CD14-positive monocyte (primary cell): ENCODE measurements at regions not wholly inside any gene's neighbourhood (a gene's known extent, or its start where the extent isn't known, plus 50 kb on each side); places are given as distances from the start of the nearest gene placed in this dataset.

Experiments
- DNase-seq, 3 donors: peaks; one replicate each; pipeline ENCODE4 v3.0.0-alpha.2; 2011 to 2022
- H2AFZ ChIP-seq: 2 replicates; pipeline ENCODE4 v1.6.0; 2012; ENCODE audit warnings: mild to moderate bottlenecking, low read depth, low read length, inconsistent platforms; ENCODE audit not compliant: insufficient read depth, poor library complexity, severe bottlenecking
- H3K27ac ChIP-seq, 2 donors: 1 replicate in 1 of 2; 2 replicates in 1 of 2; pipeline ENCODE4 v1.5.1; 2012 to 2013; ENCODE audit warnings: low read length in 2 of 2, control low read depth in 1 of 2, inconsistent platforms in 1 of 2, low read depth in 1 of 2, mild to moderate bottlenecking in 1 of 2
- H3K27me3 ChIP-seq, 2 donors: one replicate each; pipeline versions ENCODE4 v1.6.0 to v1.6.1; 2011 to 2013; ENCODE audit warnings: low read length in 2 of 2; ENCODE audit not compliant: control insufficient read depth in 2 of 2, insufficient read depth in 2 of 2
- H3K36me3 ChIP-seq, 2 donors: replicated peaks in 1 of 2; 1 replicate in 1 of 2; 2 replicates in 1 of 2; pipeline versions ENCODE4 v1.5.1 to v1.6.1; 2012 to 2013; ENCODE audit warnings: low read length in 2 of 2, control low read depth in 1 of 2, inconsistent platforms in 1 of 2, mild to moderate bottlenecking in 1 of 2; ENCODE audit not compliant: insufficient read depth in 2 of 2, control insufficient read depth in 1 of 2
- H3K4me1 ChIP-seq, 2 donors: 1 replicate in 1 of 2; 2 replicates in 1 of 2; pipeline versions ENCODE4 v1.5.1 to v1.6.1; 2012 to 2013; ENCODE audit warnings: low read length in 2 of 2, control low read depth in 1 of 2, inconsistent platforms in 1 of 2, mild to moderate bottlenecking in 1 of 2, moderate library complexity in 1 of 2; ENCODE audit not compliant: insufficient read depth in 2 of 2, control insufficient read depth in 1 of 2
- H3K4me2 ChIP-seq: replicated peaks from 2 replicates; pipeline ENCODE3; 2012; ENCODE audit warnings: low read length, moderate library complexity, mild to moderate bottlenecking; ENCODE audit not compliant: poor library complexity, severe bottlenecking; ENCODE audit errors: extremely low read depth
- H3K4me3 ChIP-seq, 3 experiments: fragments of 200-600 bp in 1 of 3; sonication (generic) in 1 of 3; replicated peaks in 1 of 3; 1 replicate in 2 of 3; 2 replicates in 1 of 3; pipeline ENCODE4 v1.5.1; 2011 to 2013; ENCODE audit warnings: low read length in 3 of 3, mild to moderate bottlenecking in 3 of 3, control low read depth in 2 of 3, low read depth in 2 of 3, inconsistent platforms in 1 of 3, moderate library complexity in 1 of 3
- H3K79me2 ChIP-seq: 2 replicates; pipeline ENCODE4 v1.6.0; 2012; ENCODE audit warnings: mild to moderate bottlenecking, control low read depth, inconsistent platforms, low read length, moderate library complexity; ENCODE audit not compliant: insufficient read depth
- H3K9ac ChIP-seq: 2 replicates; pipeline ENCODE4 v1.6.0; 2017; ENCODE audit warnings: low read length, mild to moderate bottlenecking; ENCODE audit not compliant: insufficient read depth, poor library complexity, severe bottlenecking
- H3K9me3 ChIP-seq, 2 donors: replicated peaks in 1 of 2; 1 replicate in 1 of 2; 2 replicates in 1 of 2; pipeline versions ENCODE4 v1.5.1 to v1.6.1; 2012 to 2013; ENCODE audit warnings: low read length in 2 of 2, control low read depth in 1 of 2; ENCODE audit not compliant: control insufficient read depth in 1 of 2, insufficient read depth in 1 of 2
- H4K20me1 ChIP-seq: 2 replicates; pipeline ENCODE4 v1.6.0; 2012; ENCODE audit warnings: mild to moderate bottlenecking, low read length, control low read depth, moderate library complexity; ENCODE audit not compliant: insufficient read depth
- H3K27ac Mint-ChIP-seq, 7 donors: one replicate each; pipeline ENCODE4 v1.8.0; 2020; ENCODE audit warnings: mild to moderate bottlenecking in 7 of 7, mixed read lengths in 7 of 7, moderate library complexity in 6 of 7, inconsistent platforms in 2 of 7
- H3K27me3 Mint-ChIP-seq, 3 donors: one replicate each; pipeline ENCODE4 v1.8.0; 2021 to 2022; ENCODE audit warnings: low read depth in 3 of 3, mild to moderate bottlenecking in 3 of 3, mixed read lengths in 3 of 3, moderate library complexity in 3 of 3, inconsistent platforms in 1 of 3
- H3K36me3 Mint-ChIP-seq, 2 donors: one replicate each; pipeline ENCODE4 v1.8.0; 2020; ENCODE audit warnings: mixed read lengths in 2 of 2, inconsistent platforms in 1 of 2, mild to moderate bottlenecking in 1 of 2
- H3K4me1 Mint-ChIP-seq: one replicate; pipeline ENCODE4 v1.8.0; 2020; ENCODE audit warnings: mild to moderate bottlenecking, mixed read lengths
- H3K4me3 Mint-ChIP-seq, 2 donors: one replicate each; pipeline ENCODE4 v1.8.0; 2020; ENCODE audit warnings: mild to moderate bottlenecking in 2 of 2, mixed read lengths in 2 of 2, moderate library complexity in 1 of 2
- H3K9me3 Mint-ChIP-seq, 7 donors: one replicate each; pipeline ENCODE4 v1.8.0; 2020 to 2022; ENCODE audit warnings: mixed read lengths in 7 of 7, mild to moderate bottlenecking in 6 of 7, moderate library complexity in 6 of 7, inconsistent platforms in 2 of 7
- CTCF ChIP-seq: fragments of 200-600 bp; IDR thresholded peaks from one replicate; pipeline ENCODE4 v1.8.0; 2022; ENCODE audit warnings: antibody characterized with exemption, mild to moderate bottlenecking
- WGBS: methylation state at CpG from one replicate; pipeline ENCODE4 v1.1.5; 2013; ENCODE audit warnings: missing lambda C conversion rate; ENCODE audit not compliant: insufficient coverage; 5-methylcytosine and 5-hydroxymethylcytosine counted together
- intact Hi-C, 2 donors: fragments of 100-400 bp; cut with micrococcal nuclease; formaldehyde crosslinking; loops; one replicate each; pipeline versions ENCODE4 v1.15.0 to v1.15.1; 2023

- no peak overlapping the region for H3K9ac ChIP-seq
- no peak overlapping the region for H3K4me3 ChIP-seq
- no peaks in the 10 kb centered on the region for H3K27me3 ChIP-seq
- Mint-ChIP-seq H3K9me3 (peaks cover 0 to 8% (median 2%) of the 10 kb centered on the region in 7 donors), H3K4me1 (no peaks in the 10 kb centered on the region), H3K36me3 (no peaks in the 10 kb centered on the region), H3K27me3 (peaks cover 3 to 5% (median 3%) of the 10 kb centered on the region in 3 donors), H3K27ac (no peak overlapping the region), H3K4me3 (no peak overlapping the region)
- TF ChIP-seq CTCF, result no peak
- no peak overlapping the region for H2AFZ ChIP-seq
- no peaks in the 10 kb centered on the region for H3K36me3 ChIP-seq
- no peaks in the 10 kb centered on the region for H3K9me3 ChIP-seq
- intact Hi-C loops, result no loop called here
- H3K27ac ChIP-seq, result no peak overlapping the region
- H4K20me1 ChIP-seq, result no peaks in the 10 kb centered on the region
- no peaks in the 10 kb centered on the region for H3K4me1 ChIP-seq
- H3K79me2 ChIP-seq, result no peaks in the 10 kb centered on the region
- DNase-seq, result no peak
- 96% methylated on average over 7 of the region's 7 CpGs for WGBS
- H3K4me2 ChIP-seq, result no peak overlapping the region
Measured at GRCh38 chr15:66986951-66987350, 78.5 kb upstream of the SMAD3 start.

GRCh38 chr15:66993090-66993489 is 72.3 kb upstream of the SMAD3 start:
- WGBS, result 88% methylated on average over 1 of the region's 2 CpGs
- no peak overlapping the region for H2AFZ ChIP-seq
- H3K4me1 Mint-ChIP-seq, result peaks cover 6% of the 10 kb centered on the region
- no peaks in the 10 kb centered on the region for H3K36me3 Mint-ChIP-seq
- no peaks in the 10 kb centered on the region for H4K20me1 ChIP-seq
- H3K27me3 Mint-ChIP-seq, result peaks cover 0 to 4% (median 0%) of the 10 kb centered on the region in 3 donors
- peaks cover 0 to 4% (median 2%) of the 10 kb centered on the region in 7 donors for H3K9me3 Mint-ChIP-seq
- TF ChIP-seq CTCF, result no peak
- no peak overlapping the region for H3K27ac ChIP-seq
- no peaks in the 10 kb centered on the region for H3K36me3 ChIP-seq
- H3K9ac ChIP-seq, result no peak overlapping the region
- no peak overlapping the region for H3K27ac Mint-ChIP-seq
- H3K79me2 ChIP-seq, result no peaks in the 10 kb centered on the region
- no peak overlapping the region for H3K4me3 Mint-ChIP-seq
- intact Hi-C loops, result loop anchor here in 1 of 2 donors (5.0 kb wide), 1 partner anchor 41 kb away; no protein-coding TSS in a partner anchor
- no peak overlapping the region for H3K4me3 ChIP-seq
- DNase-seq, result no peak
- H3K9me3 ChIP-seq, result no peaks in the 10 kb centered on the region
- H3K4me1 ChIP-seq, result peaks cover 0 to 4% of the 10 kb centered on the region in 2 donors
- no peak overlapping the region for H3K4me2 ChIP-seq
- H3K27me3 ChIP-seq, result no peaks in the 10 kb centered on the region
